Psoas muscle (tissue), 7 donors: ENCODE measurements at regions not wholly inside any gene's neighbourhood (a gene's known extent, or its start where the extent isn't known, plus 50 kb on each side); places are given as distances from the start of the nearest gene placed in this dataset.

Experiments
- ATAC-seq, 4 donors: fragments of 200-7000 bp; cut with Tn5 transposase; one replicate each; pipeline ENCODE4 v1.9.1; 2020; ENCODE audit warnings: moderate library complexity in 3 of 4, mild to moderate bottlenecking in 2 of 4
- DNase-seq, 2 donors: peaks; one replicate each; pipeline ENCODE4 v3.0.0-alpha.2; 2020
- H3K27ac ChIP-seq: fragments of 200-600 bp; one replicate; pipeline ENCODE4 v1.8.0; 2022
- H3K27me3 ChIP-seq, 3 donors: fragments of 200-600 bp in 1 of 3; one replicate each; pipeline versions ENCODE4 v1.6.1 to v1.8.0; 2013 to 2022; ENCODE audit warnings: low read length in 2 of 3, mild to moderate bottlenecking in 2 of 3, moderate library complexity in 1 of 3; ENCODE audit not compliant: insufficient read depth in 3 of 3
- H3K36me3 ChIP-seq, 2 donors: fragments of 200-600 bp in 1 of 2; one replicate each; pipeline versions ENCODE4 v1.6.1 to v1.8.0; 2013 to 2022; ENCODE audit warnings: low read depth in 1 of 2, mild to moderate bottlenecking in 1 of 2, moderate library complexity in 1 of 2; ENCODE audit not compliant: insufficient read depth in 1 of 2
- H3K4me1 ChIP-seq: fragments of 200-600 bp; one replicate; pipeline ENCODE4 v1.8.0; 2022
- H3K4me3 ChIP-seq: fragments of 200-600 bp; one replicate; pipeline ENCODE4 v1.8.0; 2022; ENCODE audit warnings: mild to moderate bottlenecking
- H3K9me3 ChIP-seq: fragments of 200-600 bp; one replicate; pipeline ENCODE4 v1.8.0; 2022
- WGBS, 3 donors: extraction: QIAGEN DNeasy Blood & Tissue Kit; methylation state at CpG; one replicate each; pipeline versions ENCODE4 v1.1.6 to v1.1.7; 2013; 5-methylcytosine and 5-hydroxymethylcytosine counted together
- intact Hi-C, 2 donors: fragments of 100-400 bp; cut with DNase I; formaldehyde crosslinking; loops; one replicate each; pipeline versions ENCODE4 v1.11.0 to v1.14.2; 2022
- TF ChIP-seq, protein P1 (sequence below): fragments of 200-600 bp; IDR thresholded peaks from one replicate; pipeline ENCODE4 v1.8.0; 2022; ENCODE audit warnings: antibody characterized with exemption
- donor health status: healthy with polysubstance abuse.
- donor health status: DM: no; HTN: no; CAD: no; lungs with moderate emphysema.
- donor health status: Bipolar disorder and iron deficiency.
- donor health status: healthy.
- donor health status: DM: yes; HTN: yes; CAD: no.
- donor health status: DM: no; HTN: no; CAD: no.
- donor health status: DM: yes; HTN: yes; CAD: no.

DNA sequence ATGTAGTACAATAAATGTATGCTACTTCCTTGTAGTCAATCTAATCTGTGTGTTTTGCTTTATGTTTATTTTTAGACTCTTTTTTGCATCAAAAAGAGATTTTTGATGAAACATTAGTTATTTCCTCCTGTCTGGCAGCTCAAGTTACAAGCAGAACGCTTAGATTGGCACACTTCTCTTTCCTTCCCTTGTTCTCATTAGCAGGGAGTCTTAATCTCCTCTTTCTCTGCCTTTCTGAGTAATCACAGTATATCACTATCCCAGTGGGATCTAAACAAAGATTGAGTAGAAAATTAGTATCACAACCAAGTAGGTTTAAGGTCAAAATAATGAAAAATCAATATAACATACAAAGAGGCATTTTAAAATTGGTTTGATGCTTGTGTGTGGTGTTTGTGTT, 1192.6 kb downstream of the C4orf33 start:
- Histone ChIP-seq H3K4me3 (no peak overlapping the region), H3K4me1 (no peaks in the 10 kb centered on the region), H3K27ac (no peak overlapping the region), H3K27me3 (no peaks in the 10 kb centered on the region), H3K36me3 (no peaks in the 10 kb centered on the region), H3K9me3 (no peaks in the 10 kb centered on the region)
- intact Hi-C loops: no loop called here
- DNase-seq (no peak), ATAC-seq (no peak)
- WGBS, 3 donors: 0 to 4% (median 3%) methylated on average over 1 of the region's 1 CpG
- TF ChIP-seq, protein P1, sequence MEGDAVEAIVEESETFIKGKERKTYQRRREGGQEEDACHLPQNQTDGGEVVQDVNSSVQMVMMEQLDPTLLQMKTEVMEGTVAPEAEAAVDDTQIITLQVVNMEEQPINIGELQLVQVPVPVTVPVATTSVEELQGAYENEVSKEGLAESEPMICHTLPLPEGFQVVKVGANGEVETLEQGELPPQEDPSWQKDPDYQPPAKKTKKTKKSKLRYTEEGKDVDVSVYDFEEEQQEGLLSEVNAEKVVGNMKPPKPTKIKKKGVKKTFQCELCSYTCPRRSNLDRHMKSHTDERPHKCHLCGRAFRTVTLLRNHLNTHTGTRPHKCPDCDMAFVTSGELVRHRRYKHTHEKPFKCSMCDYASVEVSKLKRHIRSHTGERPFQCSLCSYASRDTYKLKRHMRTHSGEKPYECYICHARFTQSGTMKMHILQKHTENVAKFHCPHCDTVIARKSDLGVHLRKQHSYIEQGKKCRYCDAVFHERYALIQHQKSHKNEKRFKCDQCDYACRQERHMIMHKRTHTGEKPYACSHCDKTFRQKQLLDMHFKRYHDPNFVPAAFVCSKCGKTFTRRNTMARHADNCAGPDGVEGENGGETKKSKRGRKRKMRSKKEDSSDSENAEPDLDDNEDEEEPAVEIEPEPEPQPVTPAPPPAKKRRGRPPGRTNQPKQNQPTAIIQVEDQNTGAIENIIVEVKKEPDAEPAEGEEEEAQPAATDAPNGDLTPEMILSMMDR: no peak

DNA sequence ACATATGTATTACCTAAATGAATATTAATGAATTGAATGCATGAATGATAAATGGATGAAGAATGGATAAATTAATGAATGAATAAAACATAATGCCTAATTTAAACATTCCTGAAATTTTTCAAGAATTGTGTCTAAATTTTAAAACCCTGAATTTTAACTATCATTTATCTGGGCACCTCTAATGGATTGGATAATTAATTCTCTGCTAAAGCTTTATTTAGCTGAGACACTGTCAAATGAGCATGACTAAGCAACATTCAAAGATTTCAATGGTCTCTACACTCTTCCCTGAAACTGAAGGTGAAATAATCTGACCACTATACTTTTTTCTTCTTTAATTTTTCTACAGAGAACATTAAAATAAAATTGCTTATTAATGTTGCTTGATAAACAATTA, 1197.7 kb downstream of the C4orf33 start:
- Histone ChIP-seq H3K27ac (no peak overlapping the region), H3K9me3 (no peaks in the 10 kb centered on the region), H3K4me1 (no peaks in the 10 kb centered on the region), H3K36me3 (no peaks in the 10 kb centered on the region), H3K4me3 (no peak overlapping the region), H3K27me3 (no peaks in the 10 kb centered on the region)
- TF ChIP-seq, protein P1: no peak
- DNase-seq (no peak), ATAC-seq (no peak)
- intact Hi-C loops: no loop called here

DNA sequence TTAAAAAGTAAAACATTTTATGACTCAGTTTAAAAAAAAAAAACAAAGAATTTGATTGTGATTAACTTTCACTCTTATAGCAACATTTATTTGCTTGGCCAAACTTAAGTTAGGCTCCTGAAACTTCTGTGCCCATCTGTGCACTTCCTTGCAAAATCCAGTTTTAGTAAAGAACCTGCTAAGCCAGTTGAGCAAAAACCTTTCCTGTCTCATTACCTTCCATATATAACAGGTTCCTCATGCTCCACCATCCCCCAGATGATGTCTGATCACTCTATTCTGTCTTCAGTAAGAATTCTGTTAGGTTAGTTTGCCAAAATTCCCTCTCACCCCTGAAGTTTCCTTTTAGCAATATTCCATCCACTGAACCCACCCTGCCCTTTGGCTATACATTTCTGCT, 1200.5 kb downstream of the C4orf33 start:
- Histone ChIP-seq H3K27ac (no peak overlapping the region), H3K9me3 (no peaks in the 10 kb centered on the region), H3K27me3 (no peaks in the 10 kb centered on the region), H3K4me1 (no peaks in the 10 kb centered on the region), H3K4me3 (no peak overlapping the region), H3K36me3 (no peaks in the 10 kb centered on the region)
- ATAC-seq (no peak), DNase-seq (no peak)
- intact Hi-C loops: no loop called here
- TF ChIP-seq, protein P1: no peak

DNA sequence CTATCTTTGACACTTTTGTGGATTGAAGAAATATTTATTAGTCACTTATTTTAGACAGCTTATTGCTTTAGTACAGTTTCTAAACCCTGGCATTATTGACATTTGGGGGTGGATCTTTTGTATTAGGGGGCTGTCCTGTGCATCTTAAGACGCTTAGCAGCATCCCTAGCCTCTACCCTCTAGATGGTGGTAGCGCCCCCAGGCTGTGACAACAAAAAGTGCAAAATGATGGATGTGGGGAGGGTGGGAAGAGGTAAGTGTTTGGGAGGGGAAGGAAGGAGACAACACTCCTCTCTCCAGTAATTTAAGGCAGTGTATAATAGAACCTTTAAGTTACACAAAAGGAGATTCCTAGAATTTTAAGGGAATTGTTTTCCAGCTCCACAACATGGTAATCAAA, 1210.6 kb downstream of the C4orf33 start:
- DNase-seq: no peak
- H3K9me3 ChIP-seq: no peaks in the 10 kb centered on the region
- TF ChIP-seq, protein P1: no peak
- H3K27me3 ChIP-seq: no peaks in the 10 kb centered on the region
- no peak overlapping the region for H3K4me3 ChIP-seq
- WGBS, 3 donors: 49 to 72% (median 68%) methylated on average over 2 of the region's 2 CpGs
- no peak for ATAC-seq
- H3K27ac ChIP-seq: no peak overlapping the region
- H3K36me3 ChIP-seq: no peaks in the 10 kb centered on the region
- no peaks in the 10 kb centered on the region for H3K4me1 ChIP-seq
- intact Hi-C loops: no loop called here

DNA sequence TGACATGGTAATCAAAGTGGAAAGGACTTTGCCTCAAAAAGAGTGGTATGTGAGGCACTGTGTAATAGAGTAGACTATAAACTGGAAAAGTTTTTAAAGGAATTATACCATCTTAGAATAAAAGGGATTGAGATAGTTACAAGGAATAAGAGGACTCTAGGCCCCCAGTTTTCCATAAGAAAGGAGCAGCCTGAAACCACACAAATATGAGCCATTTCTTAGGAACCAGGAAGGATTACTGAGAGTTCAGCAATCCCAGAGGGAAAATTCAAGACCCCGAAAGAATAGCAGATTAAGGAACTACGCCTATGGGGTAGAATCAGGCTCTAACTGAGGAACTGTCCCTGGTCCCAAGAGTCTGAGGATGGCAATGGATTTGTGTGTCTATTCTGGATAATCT, 1213.3 kb downstream of the C4orf33 start:
- Histone ChIP-seq H3K36me3 (no peaks in the 10 kb centered on the region), H3K4me1 (no peaks in the 10 kb centered on the region), H3K27ac (no peak overlapping the region), H3K27me3 (no peaks in the 10 kb centered on the region), H3K9me3 (no peaks in the 10 kb centered on the region), H3K4me3 (no peak overlapping the region)
- ATAC-seq: no peak
- intact Hi-C loops: no loop called here
- TF ChIP-seq, protein P1: no peak
- WGBS, 3 donors: 78 to 86% (median 81%) methylated on average over 2 of the region's 2 CpGs
- DNase-seq: no peak
